ENCODE measurements at regions not wholly inside any gene's neighbourhood (a gene's known extent, or its start where the extent isn't known, plus 50 kb on each side); places are given as distances from the start of the nearest gene placed in this dataset.

DNA sequence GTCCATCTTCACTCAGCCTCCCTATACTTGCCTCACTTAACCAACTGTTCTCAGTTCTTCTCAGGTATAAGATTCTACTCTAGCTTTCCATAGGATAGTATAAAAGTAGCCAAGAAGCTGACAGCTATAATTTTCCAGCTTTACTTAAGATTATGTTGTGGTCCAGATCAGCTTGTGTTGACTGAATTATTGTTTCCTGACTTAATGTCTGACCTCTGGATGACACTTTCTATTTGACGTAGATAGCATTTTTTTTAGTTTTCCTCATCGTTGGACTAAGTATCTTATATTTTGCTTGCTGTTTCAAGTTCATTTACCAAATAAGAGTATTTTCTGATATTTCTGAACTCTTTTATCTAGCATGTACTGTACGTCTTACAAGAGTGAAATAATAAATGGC lies 1272.5 kb upstream of the CDH2 start:
- no peak for TF ChIP-seq CTCF (IDR thresholded peaks at IDR 0.05; ENCODE audit: low read depth, low read length)
- DNase-seq (ENCODE audit: extremely low read depth, low read depth): no peak

GRCh38 chr18:29439398-29439797 lies 1262.5 kb upstream of the CDH2 start:
- TF ChIP-seq CTCF (IDR thresholded peaks at IDR 0.05; ENCODE audit: low read depth, low read length): peak; percentile 5
- DNase-seq (ENCODE audit: extremely low read depth, low read depth): no peak

DNA sequence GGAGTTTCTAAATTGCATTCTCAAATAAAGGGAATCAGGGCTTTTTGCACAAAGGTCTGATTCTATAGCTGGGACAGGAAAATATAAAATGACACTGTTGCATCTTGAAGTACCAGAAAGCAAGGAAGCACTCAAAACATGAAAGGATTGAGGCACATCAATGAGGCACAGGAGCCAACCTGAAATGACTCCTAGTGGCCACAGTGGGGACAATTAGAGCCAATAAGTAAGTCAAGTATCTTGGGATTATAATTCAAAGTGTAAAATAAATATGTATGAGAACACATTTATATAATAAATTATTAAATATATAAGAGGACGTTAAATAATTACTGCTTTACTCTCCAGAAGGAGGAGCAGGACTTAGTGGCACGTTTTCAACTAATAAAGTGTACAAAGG lies 1259.5 kb upstream of the CDH2 start:
- DNase-seq (ENCODE audit: extremely low read depth, low read depth): no peak
- no peak for TF ChIP-seq CTCF (IDR thresholded peaks at IDR 0.05; ENCODE audit: low read depth, low read length)

DNA sequence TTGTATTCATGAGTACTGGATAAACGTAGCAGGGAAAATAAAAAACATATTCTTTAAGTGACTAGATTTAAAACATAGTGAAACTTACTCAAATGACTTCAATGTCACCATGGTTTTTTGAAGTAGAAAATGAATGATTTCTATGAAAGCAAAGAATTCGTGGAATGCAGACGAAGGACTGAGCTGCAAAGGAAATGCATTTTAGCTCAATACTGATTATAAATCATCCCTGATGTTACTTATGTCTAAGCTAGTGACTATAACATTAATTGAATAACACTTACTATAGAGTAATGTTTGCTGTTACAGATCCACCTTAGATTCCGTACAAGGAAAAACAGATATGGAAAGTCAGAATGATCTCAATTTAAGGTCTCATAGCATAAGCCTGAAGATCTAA lies 1257.7 kb upstream of the CDH2 start:
- DNase-seq (ENCODE audit: extremely low read depth, low read depth): no peak
- TF ChIP-seq CTCF (IDR thresholded peaks at IDR 0.05; ENCODE audit: low read depth, low read length): no peak

DNA sequence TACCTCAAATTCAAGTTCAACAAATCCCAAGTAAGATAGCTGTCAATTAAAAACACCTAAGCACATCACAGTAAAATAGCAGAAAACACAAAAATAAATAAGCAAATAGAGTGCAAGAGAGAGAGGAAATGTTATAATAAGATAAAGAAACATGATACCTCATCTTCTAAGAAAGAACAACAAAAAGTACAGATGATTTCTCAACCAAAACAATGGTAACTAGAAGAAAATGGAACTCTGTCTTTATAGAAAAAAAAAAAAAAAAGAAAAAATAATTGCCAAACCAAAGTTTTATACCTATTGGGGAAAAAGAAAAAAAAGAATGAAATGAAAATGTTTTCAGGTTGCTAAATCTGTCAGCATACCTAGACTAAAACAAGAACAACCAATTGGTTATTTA lies 1253.5 kb upstream of the CDH2 start:
- TF ChIP-seq CTCF (IDR thresholded peaks at IDR 0.05; ENCODE audit: low read depth, low read length): no peak
- DNase-seq (ENCODE audit: extremely low read depth, low read depth): no peak

GRCh38 chr18:29418136-29418535 lies 1241.2 kb upstream of the CDH2 start:
- no peak for DNase-seq (ENCODE audit: extremely low read depth, low read depth)
- TF ChIP-seq CTCF (IDR thresholded peaks at IDR 0.05; ENCODE audit: low read depth, low read length): no peak

GRCh38 chr18:29406996-29407395 lies 1230.1 kb upstream of the CDH2 start:
- no peak for DNase-seq (ENCODE audit: extremely low read depth, low read depth)
- TF ChIP-seq CTCF (IDR thresholded peaks at IDR 0.05; ENCODE audit: low read depth, low read length): no peak
